ENCODE measurements at regions not wholly inside any gene's neighbourhood (a gene's known extent, or its start where the extent isn't known, plus 50 kb on each side); places are given as distances from the start of the nearest gene placed in this dataset.
A peak's percentile ranks its signal among the peaks of the same experiment; 100 is the strongest.
"Not testable (repeated sequence)": the region's sequence is repeated elsewhere in the genome, so short reads cannot be mapped to it uniquely, and the experiment has no call there.

GRCh38 chr10:70967591-70968587 is 79.5 kb upstream of the PCBD1 start:
- no peak for DNase-seq

- DNase-seq: no peak
Observed at GRCh38 chr10:70969188-70969587, 80.8 kb upstream of the PCBD1 start.

- DNase-seq: no peak
Observed at GRCh38 chr10:70970830-70971229, 82.5 kb upstream of the PCBD1 start.

- DNase-seq: no peak
Observed at GRCh38 chr10:70973275-70973674, 84.9 kb upstream of the PCBD1 start.

- peak; percentile 10 for DNase-seq
Observed at GRCh38 chr10:70974351-70974901, 86.1 kb upstream of the PCBD1 start.

GRCh38 chr10:70974920-70975319 is 86.6 kb upstream of the PCBD1 start:
- DNase-seq: no peak

GRCh38 chr10:70976063-70976695 is 87.8 kb upstream of the PCBD1 start:
- no peak for DNase-seq

- no peak for DNase-seq
Observed at GRCh38 chr10:70977625-70978024, 89.3 kb upstream of the PCBD1 start.

- DNase-seq: no peak
Observed at GRCh38 chr10:70978181-70978580, 89.8 kb upstream of the PCBD1 start.

GRCh38 chr10:70978816-70979480 is 90.6 kb upstream of the PCBD1 start:
- no peak for DNase-seq

- no peak for DNase-seq
Observed at GRCh38 chr10:70980687-70981086, 92.3 kb upstream of the PCBD1 start.

- DNase-seq: no peak
Observed at GRCh38 chr10:70981171-70981836, 92.9 kb upstream of the PCBD1 start.

GRCh38 chr10:70981936-70982335 is 93.6 kb upstream of the PCBD1 start:
- no peak for DNase-seq

GRCh38 chr10:70982443-70982842 is 94.1 kb upstream of the PCBD1 start:
- no peak for DNase-seq

GRCh38 chr10:70984986-70985722 is 96.8 kb upstream of the PCBD1 start:
- DNase-seq: no peak

- peak; percentile 56 for DNase-seq
Observed at GRCh38 chr10:70985824-70986622, 97.7 kb upstream of the PCBD1 start.

- DNase-seq: no peak
Observed at GRCh38 chr10:70986623-70986950, 98.2 kb upstream of the PCBD1 start.

- DNase-seq: no peak
Observed at GRCh38 chr10:70987396-70988130, 99.2 kb upstream of the PCBD1 start.

GRCh38 chr10:70990156-70990555 is 101.8 kb upstream of the PCBD1 start:
- DNase-seq: not testable (repeated sequence)

GRCh38 chr10:70990681-70991080 is 102.3 kb upstream of the PCBD1 start:
- no peak for DNase-seq
